LHCN-M2 (cell line): ENCODE measurements at regions not wholly inside any gene's neighbourhood (a gene's known extent, or its start where the extent isn't known, plus 50 kb on each side); places are given as distances from the start of the nearest gene placed in this dataset.

Experiments
- DNase-seq: peaks from one replicate; pipeline ENCODE4 v3.0.0-alpha.2; 2012; ENCODE audit warnings: low read depth

DNA sequence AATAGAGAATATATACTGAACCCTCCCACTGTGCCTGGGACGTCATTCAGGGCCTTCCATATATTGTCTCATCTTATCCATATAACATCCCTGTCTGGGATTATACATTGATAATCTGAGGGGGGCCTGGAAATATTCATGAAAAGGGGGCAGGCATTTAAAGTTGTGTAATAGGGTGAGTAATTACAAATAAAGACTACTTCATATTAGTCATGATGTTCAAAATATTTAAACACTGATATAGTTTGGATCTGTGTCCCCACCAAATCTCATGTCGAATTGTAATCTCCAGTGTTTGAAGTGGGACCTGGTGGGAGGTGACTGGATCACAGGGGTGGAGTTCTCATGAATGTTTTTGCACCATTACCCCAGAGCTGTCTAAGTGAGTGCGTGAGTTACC is 97.8 kb downstream of the AQP9 start:
- DNase-seq, result no peak

DNA sequence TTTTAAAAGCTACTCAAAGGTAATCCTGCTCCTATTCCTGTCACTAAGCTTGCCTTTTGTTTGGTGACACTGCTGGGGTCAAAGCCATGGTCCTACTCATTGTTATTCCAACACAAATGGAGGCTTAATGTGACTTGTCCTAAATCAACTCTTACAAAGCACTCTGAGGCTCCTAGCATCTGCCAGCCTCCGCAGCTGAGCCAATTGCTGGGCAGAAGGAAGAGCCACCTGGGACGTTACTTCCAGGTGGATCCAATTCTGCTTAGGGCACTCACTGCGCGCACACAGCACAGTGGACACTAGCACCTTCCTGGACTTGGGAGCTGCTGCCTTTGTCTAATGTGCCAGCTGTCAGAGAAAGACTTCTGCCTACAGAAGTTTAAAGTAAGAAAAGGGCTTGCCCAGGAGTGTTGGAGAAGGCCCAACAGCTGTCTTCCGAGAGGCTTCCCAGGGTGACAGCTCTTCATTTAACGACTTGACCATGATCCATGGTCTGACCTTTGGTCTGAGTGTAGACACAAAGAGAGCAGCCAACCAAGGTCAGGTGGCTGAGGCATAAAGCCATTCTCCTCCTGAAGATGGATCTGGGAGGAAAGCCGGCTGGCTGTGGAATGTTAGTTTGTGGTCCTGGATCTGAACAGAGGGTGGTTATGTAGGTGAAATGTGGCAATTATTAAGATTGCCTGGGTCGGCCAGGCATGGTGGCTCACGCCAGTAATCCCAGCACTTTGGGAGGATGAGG is 102.2 kb downstream of the AQP9 start:
- DNase-seq, result peak; percentile 8

GRCh38 chr15:58241872-58242271 is 103.7 kb downstream of the AQP9 start:
- DNase-seq, result no peak

DNA sequence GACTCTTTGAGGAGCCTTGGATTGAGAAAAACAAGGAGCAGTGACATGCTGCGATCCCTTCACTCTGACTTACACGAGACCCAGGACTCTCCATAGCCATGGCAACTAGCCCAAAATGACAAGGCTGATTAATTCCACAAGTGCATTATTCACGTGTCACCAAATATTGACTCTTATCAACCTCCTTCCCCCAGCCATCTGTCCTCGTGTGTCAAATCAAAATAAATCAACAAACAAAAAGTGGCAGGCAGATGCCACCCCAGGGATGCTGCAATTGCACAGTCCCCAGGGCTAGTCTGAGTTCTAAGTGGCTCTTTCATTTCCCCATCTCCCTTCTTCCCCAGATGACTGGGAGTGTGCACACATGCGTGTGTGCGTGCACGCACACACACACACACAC is 104.9 kb downstream of the AQP9 start:
- DNase-seq, result no peak

GRCh38 chr15:58244536-58244935 is 106.4 kb downstream of the AQP9 start:
- peak; percentile 49 for DNase-seq

GRCh38 chr15:58246041-58246440 is 107.9 kb downstream of the AQP9 start:
- DNase-seq, result no peak

DNA sequence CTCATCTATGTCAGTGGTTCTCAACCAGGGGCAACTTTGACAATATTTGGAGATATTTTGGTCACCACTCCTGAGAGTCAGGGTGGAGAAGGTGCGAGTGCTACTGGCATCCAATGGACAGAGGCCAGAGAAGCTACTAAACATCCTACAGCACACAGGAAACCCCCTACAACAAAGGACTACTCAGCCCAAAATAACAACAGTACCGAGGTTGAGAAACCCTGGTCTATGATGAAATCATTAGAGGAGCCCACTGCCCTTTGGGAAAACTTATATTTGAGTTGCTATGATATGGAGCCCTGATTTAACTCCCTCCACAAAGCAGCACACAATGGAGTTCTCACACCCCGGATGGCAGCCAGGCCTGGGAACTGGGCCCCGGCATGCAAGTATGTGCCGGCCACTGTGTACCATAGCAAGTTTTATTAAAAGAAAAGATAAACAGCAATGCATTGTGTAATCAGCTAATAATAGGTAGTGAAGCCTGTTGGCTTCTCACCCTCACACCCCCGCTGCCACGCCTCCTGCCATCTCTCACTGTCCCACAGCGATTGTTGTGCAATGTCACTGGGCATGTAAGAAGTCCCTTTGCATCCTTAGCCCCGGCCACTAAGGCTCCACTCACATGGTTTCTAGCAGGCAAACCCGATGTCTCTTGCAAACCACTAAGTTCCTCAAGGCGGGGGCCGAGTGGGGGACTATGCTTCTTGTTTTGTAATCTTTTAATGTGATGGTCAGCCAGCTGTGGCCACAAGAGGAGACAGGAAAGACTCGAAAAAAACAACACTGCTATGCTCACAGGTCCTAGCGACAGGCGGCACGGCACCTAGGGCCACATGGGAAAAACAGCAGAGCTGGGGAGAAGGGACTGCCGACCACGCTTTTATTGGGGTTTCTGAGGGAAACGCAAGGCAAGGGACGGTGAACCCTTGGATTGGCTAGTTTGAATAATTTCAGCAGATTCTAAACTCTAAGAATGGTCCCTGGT is 110.0 kb downstream of the AQP9 start:
- DNase-seq, result no peak

DNA sequence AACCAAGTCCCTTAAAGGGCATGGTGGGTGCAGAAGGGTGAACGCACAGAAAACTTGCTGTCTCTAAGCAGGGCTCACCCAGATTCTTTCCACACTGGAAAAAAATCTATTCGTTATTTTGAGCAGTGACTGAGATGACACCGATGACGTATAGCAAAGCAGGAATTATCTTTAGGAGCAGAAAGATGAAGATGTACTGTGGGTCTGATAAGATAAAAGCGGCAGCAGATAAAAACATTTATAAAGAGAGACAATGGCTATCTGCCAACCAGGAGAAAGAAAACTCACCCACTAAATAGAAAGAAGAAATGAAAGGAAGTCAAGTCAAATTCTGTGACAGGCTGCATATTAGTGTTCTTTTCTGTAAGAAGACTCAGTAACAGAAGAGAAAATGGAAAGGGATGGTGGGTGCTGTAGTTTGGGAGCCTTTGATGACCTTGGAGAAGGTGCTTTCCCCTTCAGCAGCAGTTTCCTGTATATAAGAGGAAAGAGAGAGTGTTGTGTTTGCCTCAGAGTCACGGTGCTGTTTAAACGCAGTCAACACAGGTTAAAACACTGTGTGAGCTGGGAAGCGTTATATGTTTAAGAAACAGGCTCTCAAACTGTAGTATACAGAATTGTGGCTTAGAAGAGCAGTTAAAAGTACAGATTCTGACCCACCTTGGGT is 111.6 kb downstream of the AQP9 start:
- DNase-seq, result no peak

GRCh38 chr15:58252586-58253323 is 114.6 kb downstream of the AQP9 start:
- no peak for DNase-seq

GRCh38 chr15:58257776-58258325 is 119.7 kb downstream of the AQP9 start:
- no peak for DNase-seq

DNA sequence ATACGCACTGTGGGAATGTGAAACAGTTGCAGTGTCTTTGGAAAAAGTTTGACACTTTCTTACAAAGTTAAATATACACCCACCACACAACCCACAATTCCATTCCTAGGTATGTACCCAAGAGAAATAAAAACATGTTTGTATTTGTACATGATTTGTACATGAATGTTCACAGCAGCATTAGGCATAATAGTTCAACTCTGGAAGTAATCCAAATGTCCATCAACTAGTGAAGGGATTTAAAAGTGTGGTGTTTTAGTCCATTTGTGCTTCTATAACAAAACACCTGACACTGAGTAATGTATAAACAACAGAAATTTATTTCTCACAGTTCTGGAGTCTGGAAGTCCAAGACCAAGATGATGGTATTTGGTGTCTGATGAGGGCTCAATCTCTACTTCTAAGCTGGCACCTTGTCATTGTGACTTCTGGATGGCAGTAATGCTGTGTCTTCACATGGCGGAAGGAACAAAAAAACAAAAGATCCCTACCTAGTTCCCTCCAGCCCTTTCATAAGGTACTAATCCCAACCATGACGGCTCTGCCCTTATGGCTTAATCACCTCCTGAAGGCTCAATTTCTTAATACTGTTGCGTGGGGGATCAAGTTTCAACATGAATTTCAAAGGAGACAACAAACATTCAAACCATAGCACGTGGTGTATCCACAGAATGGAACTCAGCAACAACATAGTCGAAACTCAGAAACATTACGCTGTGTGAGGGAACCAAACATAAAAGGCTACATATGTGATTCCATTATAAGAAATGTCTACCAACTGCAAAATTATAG is 120.5 kb downstream of the AQP9 start:
- DNase-seq, result no peak

DNA sequence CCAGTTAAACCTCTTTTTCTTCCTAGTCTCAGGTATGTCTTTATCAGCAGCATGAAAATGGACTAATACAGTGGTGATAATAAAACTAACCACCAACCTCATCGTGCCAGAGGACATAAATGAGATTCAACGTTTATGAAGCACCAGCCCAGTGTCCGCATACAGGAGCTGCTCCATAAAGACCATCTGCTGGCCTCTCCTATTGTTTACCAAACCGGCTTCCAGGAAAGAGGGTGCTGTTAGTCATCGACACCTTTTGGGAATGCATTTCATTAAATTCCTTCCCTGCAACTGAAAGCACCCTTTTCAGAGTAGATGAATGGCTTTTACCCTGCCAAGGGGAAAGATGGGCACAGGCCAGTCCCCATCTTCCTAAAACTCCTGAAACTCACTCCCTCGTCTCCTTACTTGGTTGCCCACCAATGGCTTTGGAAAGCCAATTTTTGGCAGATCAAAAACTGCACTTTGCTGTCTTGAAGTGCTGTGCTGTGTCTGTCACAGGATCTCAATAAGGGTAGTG is 122.1 kb downstream of the AQP9 start:
- peak; percentile 7 for DNase-seq

DNA sequence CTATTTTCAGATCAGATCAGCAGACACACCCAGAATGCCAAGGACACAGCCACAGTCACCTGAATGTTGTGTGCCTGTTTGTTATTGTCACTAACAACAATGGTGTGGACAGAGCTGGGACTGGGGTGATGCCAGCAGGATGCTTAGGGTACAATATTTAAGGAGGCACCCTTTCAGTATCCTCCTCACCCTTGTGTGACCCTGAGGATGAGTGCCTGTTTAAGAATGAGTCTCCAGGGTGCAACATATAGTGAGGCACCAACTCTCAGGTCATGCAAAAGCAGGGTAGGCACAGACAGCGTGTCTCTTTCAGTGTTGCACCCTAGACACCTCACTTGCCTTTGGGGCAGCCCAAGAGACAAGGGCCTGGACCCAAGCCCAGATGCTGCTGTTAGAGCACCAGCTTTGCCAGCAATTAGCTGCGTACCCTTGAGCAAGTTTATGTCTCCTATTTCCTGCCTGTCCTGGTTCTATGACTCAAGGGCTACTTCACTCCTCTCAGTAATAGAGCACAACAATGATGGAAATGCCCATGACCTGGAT is 122.6 kb downstream of the AQP9 start:
- no peak for DNase-seq

GRCh38 chr15:58261368-58261767 is 123.2 kb downstream of the AQP9 start:
- no peak for DNase-seq

DNA sequence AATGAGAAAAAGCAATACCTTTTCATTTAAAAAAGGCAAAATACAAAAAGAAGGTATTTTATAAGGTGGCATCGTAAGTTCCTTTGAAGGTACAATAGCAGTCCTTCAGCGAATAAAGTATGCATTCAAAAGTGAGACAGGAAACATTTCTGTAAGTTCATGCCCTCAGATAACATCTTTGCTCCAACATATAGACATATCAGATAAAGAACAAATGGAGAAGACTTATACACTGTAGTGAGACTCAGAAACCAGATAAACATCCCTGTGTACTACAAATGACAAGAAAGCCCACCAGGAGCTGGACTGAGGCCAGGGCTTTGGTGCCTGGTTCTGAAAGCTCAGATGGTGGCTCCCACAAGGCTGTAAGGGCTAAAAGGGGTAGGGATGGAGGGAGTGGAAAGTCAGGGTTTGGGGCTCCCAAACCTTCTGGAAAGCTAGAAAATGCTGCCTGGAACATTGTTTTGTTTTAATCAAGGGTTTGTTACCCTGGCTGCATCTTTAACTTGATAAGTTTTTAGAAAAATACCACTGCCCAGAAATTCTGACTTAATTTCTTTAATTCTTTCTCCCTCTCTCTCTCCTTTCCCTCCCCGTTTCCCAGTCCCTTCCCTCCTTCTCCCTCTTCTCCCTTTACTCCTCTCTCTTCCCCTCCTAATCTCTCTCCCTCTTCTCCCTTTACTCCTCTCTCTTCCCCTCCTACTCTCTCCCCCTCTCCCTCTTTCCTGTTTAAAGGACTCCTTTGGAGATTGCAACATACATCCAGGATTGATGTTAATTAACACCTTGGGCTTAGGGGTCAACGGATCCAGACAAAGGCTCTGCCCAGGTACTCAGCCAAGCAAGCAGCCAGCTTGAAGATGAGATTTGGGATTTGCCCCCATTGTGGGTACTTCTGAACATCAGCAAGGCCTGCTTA is 126.1 kb downstream of the AQP9 start:
- no peak for DNase-seq

DNA sequence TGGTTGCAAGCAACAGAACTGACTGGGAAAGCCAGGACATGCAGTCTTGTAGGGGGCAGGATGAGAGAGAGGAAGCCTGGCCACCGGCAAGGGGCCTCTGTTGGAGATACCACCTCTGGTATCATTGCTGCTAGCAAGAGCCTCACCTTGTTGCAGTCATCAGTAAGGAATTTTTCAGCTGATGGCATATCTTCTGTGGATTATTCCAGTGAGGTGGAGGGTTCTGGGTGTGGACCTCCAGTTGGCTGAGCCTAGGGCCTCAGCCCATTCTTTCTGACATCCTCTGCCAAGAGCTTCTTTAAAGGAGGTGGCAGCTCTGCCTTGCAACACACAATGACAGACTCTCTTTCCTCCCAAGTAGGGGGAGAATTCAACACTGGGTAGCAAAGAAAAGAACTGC is 128.9 kb downstream of the AQP9 start:
- no peak for DNase-seq

DNA sequence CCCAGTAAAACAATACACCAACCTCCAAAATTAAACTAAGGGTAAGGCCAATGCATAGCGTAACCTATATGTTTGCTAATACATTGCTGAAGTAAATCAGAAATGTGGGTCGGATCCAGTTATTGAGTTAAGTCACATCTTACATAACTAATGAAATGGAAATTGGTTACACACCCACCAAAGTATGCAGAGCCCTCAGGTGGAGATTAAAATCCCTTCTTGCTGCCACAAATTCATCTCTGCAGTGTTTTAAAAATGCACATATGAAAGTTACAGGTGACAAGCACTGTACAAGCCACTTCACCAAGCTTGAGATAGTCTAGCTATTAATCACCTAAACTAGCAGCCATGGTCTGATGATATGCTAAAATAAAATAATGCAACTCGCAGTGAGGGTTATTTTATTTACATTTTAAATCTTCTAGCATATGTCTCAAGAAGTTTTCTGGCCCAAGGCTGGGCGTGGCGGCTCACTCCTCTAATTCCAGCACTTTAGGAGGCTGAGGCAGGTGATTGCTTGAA is 130.6 kb downstream of the AQP9 start:
- DNase-seq, result no peak
